ENCODE measurements at regions not wholly inside any gene's neighbourhood (a gene's known extent, or its start where the extent isn't known, plus 50 kb on each side); places are given as distances from the start of the nearest gene placed in this dataset.

GRCh38 chr3:74839566-74839965 is 225.1 kb upstream of the CNTN3 start:
- TF ChIP-seq CTCF (IDR thresholded peaks at IDR 0.05; ENCODE audit: insufficient read depth, low read depth, low read length): no peak
- no peak for TF ChIP-seq EZH2 (IDR thresholded peaks at IDR 0.05; ENCODE audit: insufficient read depth, low read length)

All from astrocyte (in vitro differentiated cells and primary cell).